Sigmoid colon (tissue), 4 donors: ENCODE measurements at regions not wholly inside any gene's neighbourhood (a gene's known extent, or its start where the extent isn't known, plus 50 kb on each side); places are given as distances from the start of the nearest gene placed in this dataset.

Source experiments
- CTCF ChIP-seq, 4 experiments: fragments of 450-650 bp in 3 of 4; fragments of 200-600 bp in 1 of 4; IDR thresholded peaks; one replicate each; pipeline ENCODE4 v1.5.1; 2016 to 2019; ENCODE audit warnings: antibody characterized with exemption in 4 of 4, mild to moderate bottlenecking in 3 of 4, moderate library complexity in 2 of 4
- EP300 ChIP-seq, 4 donors: sonication (generic); formaldehyde crosslinking; IDR thresholded peaks; one replicate each; pipeline ENCODE4 v1.6.1; 2017; ENCODE audit warnings: antibody characterized with exemption in 4 of 4
- POLR2AphosphoS5 ChIP-seq, 4 donors: sonication (generic); formaldehyde crosslinking; IDR thresholded peaks; one replicate each; pipeline ENCODE4 v1.6.1; 2017; ENCODE audit warnings: antibody characterized with exemption in 4 of 4

- no peak for TF ChIP-seq CTCF (IDR thresholded peaks at IDR 0.05)
- TF ChIP-seq EP300 (IDR thresholded peaks at IDR 0.05): no peak
- TF ChIP-seq POLR2AphosphoS5 (IDR thresholded peaks at IDR 0.05): no peak
Observed at GRCh38 chr7:12133865-12134264, 77.2 kb upstream of the TMEM106B start.
